ENCODE measurements at regions not wholly inside any gene's neighbourhood (a gene's known extent, or its start where the extent isn't known, plus 50 kb on each side); places are given as distances from the start of the nearest gene placed in this dataset.

DNA sequence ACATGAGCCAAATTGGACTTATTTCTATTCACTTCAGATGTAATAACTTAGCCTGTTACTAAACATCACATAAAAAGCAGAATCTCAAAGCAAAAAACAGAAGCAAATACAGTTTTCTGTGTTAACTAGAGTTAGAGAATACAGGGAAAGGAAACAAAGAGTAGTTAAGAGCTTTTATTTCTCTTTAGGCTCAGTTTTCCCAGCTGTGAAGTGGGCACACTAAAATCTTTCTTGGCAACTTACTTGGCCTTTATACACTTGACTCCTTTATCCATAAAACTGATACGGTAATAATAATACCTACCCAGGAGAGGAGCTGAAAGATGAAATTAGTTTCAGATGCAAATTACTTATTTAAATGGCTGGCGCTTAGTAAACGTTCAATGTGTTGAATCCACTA is 132.8 kb upstream of the SPATS2L start:
- TF ChIP-seq, protein P1, sequence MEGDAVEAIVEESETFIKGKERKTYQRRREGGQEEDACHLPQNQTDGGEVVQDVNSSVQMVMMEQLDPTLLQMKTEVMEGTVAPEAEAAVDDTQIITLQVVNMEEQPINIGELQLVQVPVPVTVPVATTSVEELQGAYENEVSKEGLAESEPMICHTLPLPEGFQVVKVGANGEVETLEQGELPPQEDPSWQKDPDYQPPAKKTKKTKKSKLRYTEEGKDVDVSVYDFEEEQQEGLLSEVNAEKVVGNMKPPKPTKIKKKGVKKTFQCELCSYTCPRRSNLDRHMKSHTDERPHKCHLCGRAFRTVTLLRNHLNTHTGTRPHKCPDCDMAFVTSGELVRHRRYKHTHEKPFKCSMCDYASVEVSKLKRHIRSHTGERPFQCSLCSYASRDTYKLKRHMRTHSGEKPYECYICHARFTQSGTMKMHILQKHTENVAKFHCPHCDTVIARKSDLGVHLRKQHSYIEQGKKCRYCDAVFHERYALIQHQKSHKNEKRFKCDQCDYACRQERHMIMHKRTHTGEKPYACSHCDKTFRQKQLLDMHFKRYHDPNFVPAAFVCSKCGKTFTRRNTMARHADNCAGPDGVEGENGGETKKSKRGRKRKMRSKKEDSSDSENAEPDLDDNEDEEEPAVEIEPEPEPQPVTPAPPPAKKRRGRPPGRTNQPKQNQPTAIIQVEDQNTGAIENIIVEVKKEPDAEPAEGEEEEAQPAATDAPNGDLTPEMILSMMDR (conservative IDR thresholded peaks at IDR 0.05; ENCODE audit: low read depth, low read length): no peak
- no peak for TF ChIP-seq EZH2 (IDR thresholded peaks at IDR 0.05; ENCODE audit: borderline replicate concordance, low read depth, low read length, poor library complexity, severe bottlenecking)

All from A673 (cell line).